ENCODE measurements at regions not wholly inside any gene's neighbourhood (a gene's known extent, or its start where the extent isn't known, plus 50 kb on each side); places are given as distances from the start of the nearest gene placed in this dataset.

DNA sequence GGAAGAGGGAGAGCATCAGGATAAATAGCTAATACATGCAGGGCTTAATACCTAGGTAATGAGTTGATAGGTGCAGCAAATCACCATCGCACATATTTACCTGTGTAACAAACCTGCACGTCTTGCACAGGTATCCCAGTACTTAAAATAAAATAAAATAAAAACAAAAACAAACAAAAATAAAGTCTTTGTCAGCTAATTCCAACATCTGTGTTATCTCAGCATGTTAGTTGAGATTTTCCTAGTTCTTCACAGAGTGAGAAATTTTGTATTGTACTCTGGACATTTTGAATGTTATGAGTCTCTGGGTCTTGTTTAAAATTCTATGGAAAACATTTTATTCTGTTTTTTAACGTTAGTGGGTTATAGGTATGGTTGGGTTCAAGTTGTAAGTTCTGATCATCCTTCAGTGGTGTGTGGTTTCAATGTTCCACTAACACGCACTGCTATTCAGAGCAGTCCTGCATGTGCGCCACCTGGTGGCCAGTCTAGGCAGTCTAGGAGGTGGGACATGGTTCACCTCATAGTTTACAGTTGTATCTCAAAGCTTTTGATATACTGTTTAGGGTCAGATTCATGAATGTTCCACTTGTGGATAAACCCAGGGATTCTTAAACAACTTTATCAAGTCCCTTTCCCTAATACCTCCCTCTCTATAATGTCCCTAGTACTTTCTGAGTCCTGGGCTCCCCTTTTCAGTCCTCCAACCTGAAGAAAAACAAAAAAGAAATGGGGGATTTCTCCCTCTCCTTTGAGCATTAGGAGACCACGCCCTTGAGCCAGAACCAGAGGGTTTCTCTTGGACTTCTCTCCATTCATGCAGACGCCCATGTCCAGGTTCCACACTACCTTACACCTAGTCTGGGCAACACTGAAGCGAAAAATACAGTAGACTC, 213.4 kb upstream of the GATA6 start:
- Histone ChIP-seq H3K9me3 (ENCODE audit: control insufficient read depth, insufficient read depth, low read depth, low read length) (no peaks in the 10 kb centered on the region), H3K27ac (ENCODE audit: low read length) (no peak overlapping the region), H3K36me3 (ENCODE audit: control insufficient read depth, insufficient read depth, low read length) (no peaks in the 10 kb centered on the region), H3K4me3 (ENCODE audit: low read depth in 2 of 2, low read length in 2 of 2) (no peak overlapping the region), H3K27me3 (ENCODE audit: control insufficient read depth, insufficient read depth, low read length) (no peaks in the 10 kb centered on the region), H3K4me1 (ENCODE audit: control insufficient read depth, insufficient read depth, low read length) (no peaks in the 10 kb centered on the region)
- in situ Hi-C loops (cut with HindIII; ENCODE audit: low pct_unique_long_range_greater_than_20kb, low sequenced_read_pairs) (no loop called here), intact Hi-C loops (cut with micrococcal nuclease; ENCODE audit: unreplicated experiment) (loop anchor here (2.0 kb wide), 1 partner anchor 41 kb away; no protein-coding TSS in a partner anchor)
- POLR2A ChIA-PET, result interaction anchor here (0.5 kb wide), 1 partner anchor 222 kb away, joined by 4 read pairs; no protein-coding TSS in a partner anchor
- ATAC-seq (peak; percentile 99), DNase-seq (ENCODE audit: low read depth, low spot score) (peak; percentile 25)
- BruUV-seq (replicated peaks), result no TSS peak
- CTCF ChIA-PET, result interaction anchor here (1.3 kb wide), 1 partner anchor 516 kb away, joined by 3 read pairs; no protein-coding TSS in a partner anchor
- TF ChIP-seq POLR2AphosphoS5 (IDR thresholded peaks at IDR 0.05; ENCODE audit: low read depth, low read length) (no peak), TCF7L2 (IDR thresholded peaks at IDR 0.05; ENCODE audit: low read depth, low read length) (no peak), SIN3A (IDR thresholded peaks at IDR 0.05; ENCODE audit: borderline replicate concordance, insufficient read depth, low read depth, low read length) (no peak)
- TF ChIP-seq, protein P1, sequence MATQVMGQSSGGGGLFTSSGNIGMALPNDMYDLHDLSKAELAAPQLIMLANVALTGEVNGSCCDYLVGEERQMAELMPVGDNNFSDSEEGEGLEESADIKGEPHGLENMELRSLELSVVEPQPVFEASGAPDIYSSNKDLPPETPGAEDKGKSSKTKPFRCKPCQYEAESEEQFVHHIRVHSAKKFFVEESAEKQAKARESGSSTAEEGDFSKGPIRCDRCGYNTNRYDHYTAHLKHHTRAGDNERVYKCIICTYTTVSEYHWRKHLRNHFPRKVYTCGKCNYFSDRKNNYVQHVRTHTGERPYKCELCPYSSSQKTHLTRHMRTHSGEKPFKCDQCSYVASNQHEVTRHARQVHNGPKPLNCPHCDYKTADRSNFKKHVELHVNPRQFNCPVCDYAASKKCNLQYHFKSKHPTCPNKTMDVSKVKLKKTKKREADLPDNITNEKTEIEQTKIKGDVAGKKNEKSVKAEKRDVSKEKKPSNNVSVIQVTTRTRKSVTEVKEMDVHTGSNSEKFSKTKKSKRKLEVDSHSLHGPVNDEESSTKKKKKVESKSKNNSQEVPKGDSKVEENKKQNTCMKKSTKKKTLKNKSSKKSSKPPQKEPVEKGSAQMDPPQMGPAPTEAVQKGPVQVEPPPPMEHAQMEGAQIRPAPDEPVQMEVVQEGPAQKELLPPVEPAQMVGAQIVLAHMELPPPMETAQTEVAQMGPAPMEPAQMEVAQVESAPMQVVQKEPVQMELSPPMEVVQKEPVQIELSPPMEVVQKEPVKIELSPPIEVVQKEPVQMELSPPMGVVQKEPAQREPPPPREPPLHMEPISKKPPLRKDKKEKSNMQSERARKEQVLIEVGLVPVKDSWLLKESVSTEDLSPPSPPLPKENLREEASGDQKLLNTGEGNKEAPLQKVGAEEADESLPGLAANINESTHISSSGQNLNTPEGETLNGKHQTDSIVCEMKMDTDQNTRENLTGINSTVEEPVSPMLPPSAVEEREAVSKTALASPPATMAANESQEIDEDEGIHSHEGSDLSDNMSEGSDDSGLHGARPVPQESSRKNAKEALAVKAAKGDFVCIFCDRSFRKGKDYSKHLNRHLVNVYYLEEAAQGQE (IDR thresholded peaks at IDR 0.05; ENCODE audit: insufficient read depth in 1 of 2, low read depth in 2 of 2, low read length in 1 of 2), result no peak
- TF ChIP-seq, protein P2, sequence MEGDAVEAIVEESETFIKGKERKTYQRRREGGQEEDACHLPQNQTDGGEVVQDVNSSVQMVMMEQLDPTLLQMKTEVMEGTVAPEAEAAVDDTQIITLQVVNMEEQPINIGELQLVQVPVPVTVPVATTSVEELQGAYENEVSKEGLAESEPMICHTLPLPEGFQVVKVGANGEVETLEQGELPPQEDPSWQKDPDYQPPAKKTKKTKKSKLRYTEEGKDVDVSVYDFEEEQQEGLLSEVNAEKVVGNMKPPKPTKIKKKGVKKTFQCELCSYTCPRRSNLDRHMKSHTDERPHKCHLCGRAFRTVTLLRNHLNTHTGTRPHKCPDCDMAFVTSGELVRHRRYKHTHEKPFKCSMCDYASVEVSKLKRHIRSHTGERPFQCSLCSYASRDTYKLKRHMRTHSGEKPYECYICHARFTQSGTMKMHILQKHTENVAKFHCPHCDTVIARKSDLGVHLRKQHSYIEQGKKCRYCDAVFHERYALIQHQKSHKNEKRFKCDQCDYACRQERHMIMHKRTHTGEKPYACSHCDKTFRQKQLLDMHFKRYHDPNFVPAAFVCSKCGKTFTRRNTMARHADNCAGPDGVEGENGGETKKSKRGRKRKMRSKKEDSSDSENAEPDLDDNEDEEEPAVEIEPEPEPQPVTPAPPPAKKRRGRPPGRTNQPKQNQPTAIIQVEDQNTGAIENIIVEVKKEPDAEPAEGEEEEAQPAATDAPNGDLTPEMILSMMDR (IDR thresholded peaks at IDR 0.05), result peak; percentile 93

DNA sequence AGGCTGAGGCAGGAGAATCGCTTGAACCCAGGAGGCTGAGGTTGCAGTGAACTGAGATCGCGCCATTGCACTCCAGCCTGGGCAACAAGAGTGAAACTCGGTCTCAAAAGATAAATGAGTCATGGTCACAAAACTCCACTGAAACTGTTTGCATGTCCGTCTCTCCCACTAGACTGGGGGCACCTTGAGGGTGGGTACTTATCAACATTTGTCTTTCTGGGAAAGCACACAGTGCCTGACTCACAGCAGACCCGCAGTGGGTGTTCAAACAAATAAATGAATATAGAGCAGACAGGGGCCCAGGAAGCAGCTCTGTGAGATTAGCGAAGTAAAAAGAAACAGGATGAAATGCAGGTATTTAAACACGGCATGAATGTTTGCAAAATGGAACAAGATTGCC, 211.1 kb upstream of the GATA6 start:
- H3K27me3 ChIP-seq (ENCODE audit: control insufficient read depth, insufficient read depth, low read length), result no peaks in the 10 kb centered on the region
- H3K36me3 ChIP-seq (ENCODE audit: control insufficient read depth, insufficient read depth, low read length), result no peaks in the 10 kb centered on the region
- POLR2A ChIA-PET, result no interaction called here
- intact Hi-C loops (cut with micrococcal nuclease; ENCODE audit: unreplicated experiment) (no loop called here), in situ Hi-C loops (cut with HindIII; ENCODE audit: low pct_unique_long_range_greater_than_20kb, low sequenced_read_pairs) (no loop called here)
- TF ChIP-seq POLR2AphosphoS5 (IDR thresholded peaks at IDR 0.05; ENCODE audit: low read depth, low read length) (no peak), SIN3A (IDR thresholded peaks at IDR 0.05; ENCODE audit: borderline replicate concordance, insufficient read depth, low read depth, low read length) (no peak), TCF7L2 (IDR thresholded peaks at IDR 0.05; ENCODE audit: low read depth, low read length) (no peak)
- TF ChIP-seq, protein P2 (IDR thresholded peaks at IDR 0.05), result no peak
- TF ChIP-seq, protein P1 (IDR thresholded peaks at IDR 0.05; ENCODE audit: insufficient read depth in 1 of 2, low read depth in 2 of 2, low read length in 1 of 2), result no peak
- no peaks in the 10 kb centered on the region for H3K9me3 ChIP-seq (ENCODE audit: control insufficient read depth, insufficient read depth, low read depth, low read length)
- CTCF ChIA-PET, result no interaction called here
- H3K4me1 ChIP-seq (ENCODE audit: control insufficient read depth, insufficient read depth, low read length), result no peaks in the 10 kb centered on the region
- no peak overlapping the region for H3K27ac ChIP-seq (ENCODE audit: low read length)
- ATAC-seq (no peak), DNase-seq (ENCODE audit: low read depth, low spot score) (no peak)
- no peak overlapping the region for H3K4me3 ChIP-seq (ENCODE audit: low read depth in 2 of 2, low read length in 2 of 2)
- BruUV-seq (replicated peaks), result no TSS peak

Data from Panc1 (cell line).